Right lobe of liver (tissue), 4 donors: ENCODE measurements at regions not wholly inside any gene's neighbourhood (a gene's known extent, or its start where the extent isn't known, plus 50 kb on each side); places are given as distances from the start of the nearest gene placed in this dataset.

Source experiments
- POLR2A ChIP-seq: fragments of 450-650 bp; IDR thresholded peaks from one replicate; pipeline ENCODE4 v1.6.1; 2017; ENCODE audit warnings: antibody characterized with exemption, mild to moderate bottlenecking
- TF ChIP-seq, protein P1 (sequence below), 4 donors: fragments of 200-600 bp in 3 of 4; fragments of 450-650 bp in 1 of 4; IDR thresholded peaks; one replicate each; pipeline versions ENCODE4 v1.5.1 to v1.8.0; 2016 to 2022; ENCODE audit warnings: antibody characterized with exemption in 4 of 4, mild to moderate bottlenecking in 2 of 4
- donor health status: DM: no; HTN: no; CAD: no.
- donor health status: DM: no; HTN: no; CAD: no.
- donor health status: DM: no; HTN: yes; CAD: no.

- TF ChIP-seq POLR2A: no peak
- TF ChIP-seq, protein P1, sequence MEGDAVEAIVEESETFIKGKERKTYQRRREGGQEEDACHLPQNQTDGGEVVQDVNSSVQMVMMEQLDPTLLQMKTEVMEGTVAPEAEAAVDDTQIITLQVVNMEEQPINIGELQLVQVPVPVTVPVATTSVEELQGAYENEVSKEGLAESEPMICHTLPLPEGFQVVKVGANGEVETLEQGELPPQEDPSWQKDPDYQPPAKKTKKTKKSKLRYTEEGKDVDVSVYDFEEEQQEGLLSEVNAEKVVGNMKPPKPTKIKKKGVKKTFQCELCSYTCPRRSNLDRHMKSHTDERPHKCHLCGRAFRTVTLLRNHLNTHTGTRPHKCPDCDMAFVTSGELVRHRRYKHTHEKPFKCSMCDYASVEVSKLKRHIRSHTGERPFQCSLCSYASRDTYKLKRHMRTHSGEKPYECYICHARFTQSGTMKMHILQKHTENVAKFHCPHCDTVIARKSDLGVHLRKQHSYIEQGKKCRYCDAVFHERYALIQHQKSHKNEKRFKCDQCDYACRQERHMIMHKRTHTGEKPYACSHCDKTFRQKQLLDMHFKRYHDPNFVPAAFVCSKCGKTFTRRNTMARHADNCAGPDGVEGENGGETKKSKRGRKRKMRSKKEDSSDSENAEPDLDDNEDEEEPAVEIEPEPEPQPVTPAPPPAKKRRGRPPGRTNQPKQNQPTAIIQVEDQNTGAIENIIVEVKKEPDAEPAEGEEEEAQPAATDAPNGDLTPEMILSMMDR (IDR thresholded peaks at IDR 0.05): no peak
These were observed 1081.7 kb downstream of the JRKL start for GRCh38 chr11:97471480-97471879.
